GM21423 (cell line): ENCODE measurements at regions not wholly inside any gene's neighbourhood (a gene's known extent, or its start where the extent isn't known, plus 50 kb on each side); places are given as distances from the start of the nearest gene placed in this dataset.

Source experiments
- ATAC-seq: cut with Tn5 transposase; IDR thresholded peaks from one replicate; pipeline ENCODE4 v1.9.1; 2021; ENCODE audit warnings: mild to moderate bottlenecking, moderate library complexity; ENCODE audit not compliant: unreplicated experiment

- peak; percentile 31 for ATAC-seq
Observed at GRCh38 chr6:26196846-26197635, 109.8 kb downstream of the HFE start.

- no peak for ATAC-seq
Observed at GRCh38 chr6:26197636-26197932, 110.4 kb downstream of the HFE start.

- no peak for ATAC-seq
Observed at GRCh38 chr6:26197933-26198721, 110.9 kb downstream of the HFE start.

- ATAC-seq, result peak; percentile 1
Observed at GRCh38 chr6:26198722-26199056, 111.5 kb downstream of the HFE start.

GRCh38 chr6:26199057-26199772 is 112.0 kb downstream of the HFE start:
- ATAC-seq, result peak; percentile 56

GRCh38 chr6:26199773-26200764 is 112.8 kb downstream of the HFE start:
- ATAC-seq, result no peak

- ATAC-seq, result no peak
Observed at GRCh38 chr6:26200918-26201721, 113.9 kb downstream of the HFE start.

GRCh38 chr6:26202201-26202611 is 115.0 kb downstream of the HFE start:
- ATAC-seq, result no peak

GRCh38 chr6:26202811-26203583 is 115.8 kb downstream of the HFE start:
- ATAC-seq, result no peak

- peak; percentile 52 for ATAC-seq
Observed at GRCh38 chr6:26204332-26205160, 117.3 kb downstream of the HFE start.

- peak; percentile 31 for ATAC-seq
Observed at GRCh38 chr6:26205161-26205624, 118.0 kb downstream of the HFE start.

- no peak for ATAC-seq
Observed at GRCh38 chr6:26205625-26206574, 118.7 kb downstream of the HFE start.

- no peak for ATAC-seq
Observed at GRCh38 chr6:26206868-26207801, 119.9 kb downstream of the HFE start.

- ATAC-seq, result no peak
Observed at GRCh38 chr6:26211963-26212362, 124.7 kb downstream of the HFE start.

GRCh38 chr6:26213334-26214075 is 126.3 kb downstream of the HFE start:
- no peak for ATAC-seq
